HFFc6 (cell line): ENCODE measurements at regions not wholly inside any gene's neighbourhood (a gene's known extent, or its start where the extent isn't known, plus 50 kb on each side); places are given as distances from the start of the nearest gene placed in this dataset.

Source experiments
- DNase-seq: peaks from one replicate; pipeline ENCODE4 v3.0.0-alpha.2; 2018
- H3K27ac Mint-ChIP-seq: 2 replicates; pipeline ENCODE4 v1.8.0; 2020; ENCODE audit warnings: mild to moderate bottlenecking, mixed read lengths
- H3K27me3 Mint-ChIP-seq: 2 replicates; pipeline ENCODE4 v1.8.0; 2021; ENCODE audit warnings: mild to moderate bottlenecking, moderate library complexity, mixed read lengths; ENCODE audit not compliant: insufficient read depth
- H3K36me3 Mint-ChIP-seq: 2 replicates; pipeline ENCODE4 v1.8.0; 2021; ENCODE audit warnings: low read depth, mixed read lengths
- H3K4me1 Mint-ChIP-seq: 2 replicates; pipeline ENCODE4 v1.8.0; 2020; ENCODE audit warnings: low read depth, mixed read lengths
- H3K4me3 Mint-ChIP-seq: 2 replicates; pipeline ENCODE4 v1.8.0; 2020; ENCODE audit warnings: mild to moderate bottlenecking, moderate library complexity, mixed read lengths
- H3K9me3 Mint-ChIP-seq: 2 replicates; pipeline ENCODE4 v1.8.0; 2020; ENCODE audit warnings: mild to moderate bottlenecking, mixed read lengths
- TF ChIP-seq, protein P1 (sequence below): fragments of 200-600 bp; sonication (generic); IDR thresholded peaks from 2 replicates; pipeline ENCODE4 v1.5.0; 2021; ENCODE audit warnings: antibody characterized with exemption, mild to moderate bottlenecking

DNA sequence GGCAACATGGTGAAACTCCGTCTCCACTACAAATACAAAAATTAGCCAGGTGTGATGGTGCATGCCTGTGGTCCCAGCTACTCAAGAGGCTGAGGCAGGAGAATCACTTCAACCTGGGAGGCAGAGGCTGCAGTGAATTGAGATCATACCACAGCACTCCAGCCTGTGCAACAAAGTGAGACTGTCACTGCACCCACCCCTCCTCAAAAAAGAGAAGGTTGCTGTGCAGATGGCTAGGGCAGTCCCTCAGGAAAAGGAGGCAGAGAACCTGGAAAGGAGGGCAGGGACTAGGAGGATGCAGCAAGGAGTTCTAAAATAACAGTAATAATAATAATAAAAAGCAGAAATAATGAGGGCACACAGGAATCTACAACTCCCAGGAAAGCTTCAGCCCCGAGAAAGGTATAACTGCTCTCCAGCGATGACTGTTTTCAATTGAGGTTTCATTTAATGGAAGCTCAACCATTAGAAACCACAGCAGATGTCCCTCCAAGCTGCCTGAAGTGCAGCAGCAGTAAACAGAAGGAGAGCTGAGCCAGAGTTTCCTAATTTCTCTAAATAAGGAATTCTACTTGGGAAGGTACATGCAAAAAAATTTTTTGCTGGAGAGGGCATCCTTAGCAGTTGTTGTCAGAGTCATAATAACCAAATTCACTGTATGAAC lies 326.5 kb downstream of the GATA3 start:
- H3K4me1 Mint-ChIP-seq: no peaks in the 10 kb centered on the region
- DNase-seq: no peak
- TF ChIP-seq, protein P1, sequence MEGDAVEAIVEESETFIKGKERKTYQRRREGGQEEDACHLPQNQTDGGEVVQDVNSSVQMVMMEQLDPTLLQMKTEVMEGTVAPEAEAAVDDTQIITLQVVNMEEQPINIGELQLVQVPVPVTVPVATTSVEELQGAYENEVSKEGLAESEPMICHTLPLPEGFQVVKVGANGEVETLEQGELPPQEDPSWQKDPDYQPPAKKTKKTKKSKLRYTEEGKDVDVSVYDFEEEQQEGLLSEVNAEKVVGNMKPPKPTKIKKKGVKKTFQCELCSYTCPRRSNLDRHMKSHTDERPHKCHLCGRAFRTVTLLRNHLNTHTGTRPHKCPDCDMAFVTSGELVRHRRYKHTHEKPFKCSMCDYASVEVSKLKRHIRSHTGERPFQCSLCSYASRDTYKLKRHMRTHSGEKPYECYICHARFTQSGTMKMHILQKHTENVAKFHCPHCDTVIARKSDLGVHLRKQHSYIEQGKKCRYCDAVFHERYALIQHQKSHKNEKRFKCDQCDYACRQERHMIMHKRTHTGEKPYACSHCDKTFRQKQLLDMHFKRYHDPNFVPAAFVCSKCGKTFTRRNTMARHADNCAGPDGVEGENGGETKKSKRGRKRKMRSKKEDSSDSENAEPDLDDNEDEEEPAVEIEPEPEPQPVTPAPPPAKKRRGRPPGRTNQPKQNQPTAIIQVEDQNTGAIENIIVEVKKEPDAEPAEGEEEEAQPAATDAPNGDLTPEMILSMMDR: no peak
- H3K27me3 Mint-ChIP-seq: peaks cover 2% of the 10 kb centered on the region
- H3K36me3 Mint-ChIP-seq: no peaks in the 10 kb centered on the region
- H3K27ac Mint-ChIP-seq: no peak overlapping the region
- peaks cover 24% of the 10 kb centered on the region for H3K9me3 Mint-ChIP-seq
- no peak overlapping the region for H3K4me3 Mint-ChIP-seq

DNA sequence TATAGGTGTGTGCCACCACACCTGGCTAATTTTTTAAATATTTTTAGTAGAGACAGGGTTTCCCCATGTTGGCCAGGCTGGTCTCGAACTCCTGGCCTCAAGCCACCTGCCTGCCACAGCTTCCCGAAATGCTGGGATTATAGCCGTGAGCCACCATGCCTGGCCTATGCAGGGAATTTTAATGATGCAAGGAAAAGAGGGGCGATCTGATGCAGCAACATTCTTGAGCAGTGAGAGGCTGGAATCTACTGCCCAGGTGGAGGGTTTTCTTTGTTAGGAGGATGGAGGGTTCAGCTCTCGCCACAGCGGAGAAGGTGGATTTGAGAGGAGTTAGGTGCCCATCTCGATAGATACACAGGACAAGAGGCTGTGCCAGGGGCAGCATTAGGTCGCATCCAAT lies 332.3 kb downstream of the GATA3 start:
- TF ChIP-seq, protein P1: no peak
- no peak overlapping the region for H3K27ac Mint-ChIP-seq
- no peaks in the 10 kb centered on the region for H3K4me1 Mint-ChIP-seq
- no peak overlapping the region for H3K4me3 Mint-ChIP-seq
- DNase-seq: no peak
- H3K36me3 Mint-ChIP-seq: 0 out of 2 replicates have a peak, but pooled peaks cover 4% of the 10 kb centered on the region
- H3K9me3 Mint-ChIP-seq: peaks cover 69% of the 10 kb centered on the region
- peaks cover 2% of the 10 kb centered on the region for H3K27me3 Mint-ChIP-seq

DNA sequence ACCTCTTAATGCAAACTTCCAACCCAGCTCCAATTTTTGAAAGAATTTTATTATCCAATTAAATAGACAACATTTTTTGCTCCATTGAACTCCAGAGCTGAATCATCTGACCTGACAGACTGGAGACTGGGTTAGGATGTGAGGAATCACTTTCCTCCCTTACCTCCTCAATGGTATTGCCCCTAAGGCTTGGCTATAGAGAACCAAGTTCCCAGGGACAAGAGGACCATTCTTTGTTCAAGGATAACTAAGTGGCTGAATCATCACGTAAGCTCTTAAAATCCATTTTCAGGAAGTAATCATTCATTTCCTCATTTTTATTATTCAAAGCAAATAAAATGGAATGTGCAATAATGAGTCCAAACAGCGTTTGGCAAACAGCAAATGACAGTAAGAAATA lies 335.1 kb downstream of the GATA3 start:
- Mint-ChIP-seq H3K27me3 (peaks cover 2% of the 10 kb centered on the region), H3K4me1 (no peaks in the 10 kb centered on the region), H3K27ac (no peak overlapping the region), H3K9me3 (peaks cover 64% of the 10 kb centered on the region), H3K36me3 (0 out of 2 replicates have a peak, but pooled peaks cover 4% of the 10 kb centered on the region), H3K4me3 (no peak overlapping the region)
- DNase-seq: no peak
- TF ChIP-seq, protein P1: no peak

- DNase-seq: no peak
- Mint-ChIP-seq H3K4me1 (no peaks in the 10 kb centered on the region), H3K36me3 (0 out of 2 replicates have a peak, but pooled peaks cover under 1% of the 10 kb centered on the region), H3K4me3 (no peak overlapping the region), H3K9me3 (peaks cover 48% of the 10 kb centered on the region), H3K27ac (no peak overlapping the region), H3K27me3 (no peaks in the 10 kb centered on the region; the same call in 1 of the 2 replicates)
- TF ChIP-seq, protein P1: no peak
Observed at GRCh38 chr10:8392216-8392615, 337.7 kb downstream of the GATA3 start.

DNA sequence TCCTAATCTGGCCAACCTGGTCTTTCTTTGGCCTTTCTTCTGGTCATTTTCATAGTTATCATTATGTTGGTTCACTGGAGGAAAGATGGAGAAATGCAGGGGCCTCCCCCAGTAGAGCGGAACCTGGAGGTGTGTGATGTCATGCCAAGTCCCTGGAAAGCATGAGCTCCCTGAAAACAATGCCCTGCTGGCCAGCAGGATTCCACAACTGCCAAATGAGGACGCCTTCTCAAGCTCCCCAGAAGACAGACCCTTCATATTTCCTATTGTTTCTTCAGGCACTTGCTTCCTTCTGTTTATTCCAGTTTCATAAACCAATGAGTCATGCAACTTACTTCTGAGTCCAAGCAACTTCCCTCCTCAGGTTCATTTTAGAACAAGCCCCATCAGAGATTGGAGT lies 339.0 kb downstream of the GATA3 start:
- H3K27me3 Mint-ChIP-seq: no peaks in the 10 kb centered on the region; the same call in 1 of the 2 replicates
- no peaks in the 10 kb centered on the region for H3K4me1 Mint-ChIP-seq
- no peak overlapping the region for H3K27ac Mint-ChIP-seq
- TF ChIP-seq, protein P1: no peak
- no peak for DNase-seq
- no peaks in the 10 kb centered on the region for H3K36me3 Mint-ChIP-seq
- no peak overlapping the region for H3K4me3 Mint-ChIP-seq
- H3K9me3 Mint-ChIP-seq: peaks cover 41% of the 10 kb centered on the region
